ENCODE measurements at regions not wholly inside any gene's neighbourhood (a gene's known extent, or its start where the extent isn't known, plus 50 kb on each side); places are given as distances from the start of the nearest gene placed in this dataset.

GRCh38 chr20:7627734-7628663 is 312.3 kb downstream of the HAO1 start:
- no peak for DNase-seq (ENCODE audit: low read depth in 3 of 3)

GRCh38 chr20:7629880-7630279 is 310.4 kb downstream of the HAO1 start:
- no peak for DNase-seq (ENCODE audit: low read depth in 3 of 3)

- no peak for DNase-seq (ENCODE audit: low read depth in 3 of 3)
These were observed 303.1 kb downstream of the HAO1 start for GRCh38 chr20:7637184-7637583.

GRCh38 chr20:7650086-7650879 is 290.0 kb downstream of the HAO1 start:
- DNase-seq (ENCODE audit: low read depth in 3 of 3) = no peak

GRCh38 chr20:7654231-7654630 is 286.0 kb downstream of the HAO1 start:
- no peak for DNase-seq (ENCODE audit: low read depth in 3 of 3)

GRCh38 chr20:7656687-7657467 is 283.4 kb downstream of the HAO1 start:
- no peak for DNase-seq (ENCODE audit: low read depth in 3 of 3)

GRCh38 chr20:7657569-7657968 is 282.7 kb downstream of the HAO1 start:
- no peak for DNase-seq (ENCODE audit: low read depth in 3 of 3)

GRCh38 chr20:7660165-7660564 is 280.1 kb downstream of the HAO1 start:
- DNase-seq (ENCODE audit: low read depth in 3 of 3) = no peak

GRCh38 chr20:7665376-7665775 is 274.9 kb downstream of the HAO1 start:
- no peak for DNase-seq (ENCODE audit: low read depth in 3 of 3)

GRCh38 chr20:7667194-7667593 is 273.1 kb downstream of the HAO1 start:
- no peak for DNase-seq (ENCODE audit: low read depth in 3 of 3)

- DNase-seq (ENCODE audit: low read depth in 3 of 3) = no peak
These were observed 267.7 kb downstream of the HAO1 start for GRCh38 chr20:7672571-7672970.

- no peak for DNase-seq (ENCODE audit: low read depth in 3 of 3)
These were observed 266.4 kb downstream of the HAO1 start for GRCh38 chr20:7673841-7674240.

- DNase-seq (ENCODE audit: low read depth in 3 of 3) = no peak
These were observed 257.3 kb downstream of the HAO1 start for GRCh38 chr20:7682916-7683315.

GRCh38 chr20:7687065-7687464 is 253.2 kb downstream of the HAO1 start:
- DNase-seq (ENCODE audit: low read depth in 3 of 3) = no peak

GRCh38 chr20:7689151-7689550 is 251.1 kb downstream of the HAO1 start:
- no peak for DNase-seq (ENCODE audit: low read depth in 3 of 3)

- DNase-seq (ENCODE audit: low read depth in 3 of 3) = no peak
These were observed 248.5 kb downstream of the HAO1 start for GRCh38 chr20:7691647-7692269.

- DNase-seq (ENCODE audit: low read depth in 3 of 3) = no peak
These were observed 247.8 kb downstream of the HAO1 start for GRCh38 chr20:7692478-7692877.

GRCh38 chr20:7693761-7694160 is 246.5 kb downstream of the HAO1 start:
- no peak for DNase-seq (ENCODE audit: low read depth in 3 of 3)

- DNase-seq (ENCODE audit: low read depth in 3 of 3) = no peak
These were observed 245.2 kb downstream of the HAO1 start for GRCh38 chr20:7695051-7695495.

GRCh38 chr20:7695635-7696034 is 244.6 kb downstream of the HAO1 start:
- no peak for DNase-seq (ENCODE audit: low read depth in 3 of 3)

- DNase-seq (ENCODE audit: low read depth in 3 of 3) = no peak
These were observed 243.9 kb downstream of the HAO1 start for GRCh38 chr20:7696311-7696710.

- DNase-seq (ENCODE audit: low read depth in 3 of 3) = no peak
These were observed 238.1 kb downstream of the HAO1 start for GRCh38 chr20:7702141-7702540.

All from stimulated activated CD4-positive, alpha-beta T cell treated with anti-CD3 and anti-CD28 coated beads, TNF-alpha, amount 100 ng/mL, for 24 hours (primary cell).